GM19328 (cell line): ENCODE measurements at regions not wholly inside any gene's neighbourhood (a gene's known extent, or its start where the extent isn't known, plus 50 kb on each side); places are given as distances from the start of the nearest gene placed in this dataset.

Experiments
- ATAC-seq: cut with Tn5 transposase; IDR thresholded peaks from one replicate; pipeline ENCODE4 v1.9.1; 2021; ENCODE audit warnings: mild to moderate bottlenecking, moderate library complexity; ENCODE audit not compliant: unreplicated experiment

DNA sequence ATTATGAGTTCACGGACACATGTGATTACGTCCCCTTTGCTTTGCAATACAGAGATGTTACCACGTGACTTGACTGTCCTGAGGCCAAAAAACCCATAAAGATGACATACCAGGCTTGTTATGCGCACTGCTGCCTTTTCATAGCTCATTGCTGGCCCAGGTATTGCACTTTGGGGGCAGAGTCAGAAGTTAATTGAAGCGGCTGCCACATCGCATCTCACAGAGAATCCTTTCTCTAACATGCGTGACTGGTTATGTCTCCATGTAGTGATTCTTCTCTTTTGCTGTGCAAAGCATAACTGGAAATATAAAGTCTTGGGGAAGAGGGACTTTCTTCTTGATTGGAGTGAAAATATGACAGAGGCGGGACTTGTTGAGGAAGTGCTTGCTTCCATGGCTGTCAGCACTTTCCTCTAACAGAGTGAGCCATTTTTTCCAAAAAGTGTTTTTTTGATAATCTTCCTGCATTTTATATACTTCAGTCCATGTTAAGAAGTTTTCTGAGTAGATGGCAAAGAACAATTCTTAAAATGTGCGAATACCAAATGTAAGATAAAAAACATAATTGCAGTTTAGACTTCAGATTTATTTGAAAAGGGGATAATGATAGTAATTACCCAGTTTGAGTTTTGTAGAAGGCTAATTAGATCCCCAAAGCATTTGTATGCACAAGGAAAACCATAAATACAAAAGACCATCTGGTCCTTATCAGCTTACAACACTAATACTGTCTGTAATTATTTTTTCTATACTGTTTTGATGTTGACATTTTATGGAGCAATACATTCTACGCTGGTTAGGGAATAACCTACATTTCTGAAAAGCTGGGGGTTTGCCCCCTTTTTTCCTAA, 324.6 kb upstream of the MTNR1B start:
- no peak for ATAC-seq

DNA sequence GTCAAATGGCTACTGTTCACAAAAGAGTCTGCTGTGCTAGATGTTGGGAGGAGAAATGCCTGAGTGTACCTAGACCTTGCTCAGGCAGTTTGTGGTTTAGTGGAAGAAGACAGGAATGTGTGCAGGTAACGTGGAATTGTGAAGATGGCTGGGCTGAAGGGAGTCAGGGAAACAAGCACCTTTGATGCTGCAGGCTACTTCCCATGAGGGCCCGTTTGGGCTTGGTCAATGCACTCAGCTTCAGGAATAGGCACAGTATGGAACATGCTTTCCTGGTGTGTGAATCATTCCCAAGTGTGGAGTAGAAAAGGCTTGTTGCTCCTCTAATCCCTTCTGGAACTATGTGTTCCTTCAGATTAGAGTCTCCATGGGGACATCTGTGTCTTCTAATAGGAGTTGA, 318.3 kb upstream of the MTNR1B start:
- ATAC-seq, result no peak

DNA sequence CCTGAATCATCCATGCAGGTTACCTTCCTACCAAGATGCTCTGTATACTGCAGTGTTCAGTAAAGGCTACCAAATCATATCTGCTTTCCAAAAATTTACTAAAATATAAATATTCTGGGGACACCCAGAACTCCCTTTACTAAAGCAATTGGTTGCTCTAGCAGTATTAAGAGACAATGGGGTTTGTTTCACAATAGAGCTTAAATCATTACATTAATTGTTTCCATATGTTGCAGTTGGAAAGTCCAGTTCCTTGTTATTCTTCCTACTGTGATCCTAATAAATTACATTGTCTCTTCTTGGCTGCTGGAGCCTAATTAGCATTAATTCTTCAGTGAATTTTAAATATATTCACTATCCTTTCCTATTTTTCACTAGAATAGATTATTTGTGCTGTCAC, 316.0 kb upstream of the MTNR1B start:
- ATAC-seq, result no peak

DNA sequence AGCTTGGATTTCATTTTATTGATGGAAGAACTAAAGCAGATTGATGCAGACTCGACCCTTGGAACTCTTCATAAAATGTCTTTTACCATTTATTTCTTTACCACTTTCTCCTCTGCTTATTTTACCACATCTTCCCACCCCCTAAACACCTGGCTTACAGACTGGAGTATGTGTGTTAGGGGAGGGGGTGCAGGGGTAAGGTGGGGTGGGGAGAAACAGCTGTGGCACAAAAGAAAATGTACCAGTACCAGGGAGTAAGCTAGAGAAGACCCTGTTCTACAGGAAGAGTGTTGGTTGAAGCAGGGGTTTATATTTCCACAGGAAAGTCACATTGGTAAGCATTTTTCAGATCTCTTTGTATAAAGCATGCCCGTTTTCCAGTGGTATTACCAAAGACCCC, 312.7 kb upstream of the MTNR1B start:
- ATAC-seq, result no peak

DNA sequence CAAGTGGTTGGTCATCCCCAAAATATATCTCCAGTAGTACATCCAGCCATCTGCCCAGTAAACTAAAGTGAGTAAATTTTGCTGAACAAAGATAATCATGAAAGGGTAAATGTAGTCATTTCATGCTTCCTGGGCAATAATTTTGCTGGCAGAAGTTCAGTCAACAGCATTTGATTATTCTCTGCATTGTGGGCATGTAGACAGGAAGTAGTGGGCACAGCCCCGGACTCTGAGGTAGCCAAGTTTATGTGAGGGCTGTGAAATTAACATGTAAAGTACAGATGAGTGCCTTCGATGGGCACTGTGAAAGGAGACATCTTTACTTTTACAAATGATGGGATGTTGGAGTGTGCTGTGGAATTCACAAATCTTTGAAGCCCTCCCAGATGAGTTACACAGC, 312.2 kb upstream of the MTNR1B start:
- ATAC-seq, result no peak

DNA sequence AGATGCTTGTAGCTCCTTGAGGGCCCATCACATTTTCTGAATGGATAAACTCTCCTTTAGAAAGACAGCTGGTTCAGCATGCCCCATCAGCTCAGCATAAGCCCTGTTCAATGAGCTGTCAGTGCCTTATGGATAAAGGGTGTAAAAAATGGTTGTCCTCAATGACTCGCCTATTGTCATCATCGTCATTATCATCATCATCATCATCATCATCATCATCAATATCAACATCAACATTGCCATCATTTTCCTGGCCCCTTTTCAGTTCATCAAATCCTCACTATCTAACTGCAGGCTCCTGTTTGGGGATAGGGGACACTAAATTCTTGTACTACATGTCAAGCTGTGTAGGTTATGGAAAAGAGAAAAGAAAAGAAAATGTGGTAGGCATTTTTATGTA, 310.7 kb upstream of the MTNR1B start:
- ATAC-seq, result no peak

DNA sequence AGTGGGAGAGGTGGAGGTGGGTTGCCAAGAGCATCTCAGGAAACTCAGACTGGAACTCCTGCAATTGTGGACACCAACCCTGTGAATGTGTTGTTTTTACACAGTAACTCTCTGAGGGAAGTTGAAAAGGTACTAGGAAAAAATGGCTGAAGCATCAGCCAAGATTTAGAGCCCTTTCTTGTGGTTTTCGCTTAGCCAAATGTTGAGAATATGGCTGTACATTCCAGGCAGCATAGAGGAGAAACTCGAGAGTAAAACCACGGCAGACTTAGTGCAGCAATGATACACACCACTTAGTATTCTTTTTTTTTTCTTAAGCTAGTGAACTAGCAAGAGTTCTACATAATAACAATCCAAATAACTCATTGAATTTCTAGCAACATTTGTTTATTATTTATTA, 309.7 kb upstream of the MTNR1B start:
- ATAC-seq, result no peak

DNA sequence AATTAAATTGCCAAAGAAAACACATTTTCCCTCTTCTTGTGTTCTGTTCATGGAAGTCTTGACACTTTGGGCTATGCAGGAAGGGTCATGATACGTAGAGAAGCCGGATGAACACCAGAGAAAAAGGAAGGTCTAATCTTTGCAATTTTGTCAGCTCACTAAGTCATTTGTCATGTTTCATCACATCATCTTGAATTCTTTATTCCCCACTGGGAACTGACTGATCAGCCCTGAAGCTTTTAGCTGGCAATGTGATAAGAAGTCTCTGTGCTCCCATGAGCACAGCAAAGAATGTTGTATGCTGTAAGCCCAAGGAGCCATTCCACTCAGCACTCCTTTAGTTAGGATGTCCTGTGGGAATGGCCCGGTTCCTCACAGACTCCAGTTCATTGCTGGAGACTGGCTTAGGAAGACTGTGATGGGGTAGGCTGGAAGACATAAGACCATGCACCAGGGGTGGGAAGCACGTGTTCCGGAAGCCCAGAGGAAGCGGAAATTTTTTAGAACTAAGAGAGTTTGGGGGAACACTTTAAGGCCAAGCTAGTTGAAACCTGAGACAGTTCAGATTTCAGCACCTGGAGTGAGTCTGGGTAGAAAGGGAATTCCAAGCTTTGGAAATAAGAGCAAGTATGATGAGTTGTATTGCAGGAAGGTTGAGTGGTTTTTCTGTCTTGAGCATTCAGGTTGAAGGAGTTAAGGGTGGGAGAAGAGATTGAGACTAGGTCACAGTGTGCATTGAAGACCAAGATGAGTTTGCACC, 306.7 kb upstream of the MTNR1B start:
- ATAC-seq, result no peak

DNA sequence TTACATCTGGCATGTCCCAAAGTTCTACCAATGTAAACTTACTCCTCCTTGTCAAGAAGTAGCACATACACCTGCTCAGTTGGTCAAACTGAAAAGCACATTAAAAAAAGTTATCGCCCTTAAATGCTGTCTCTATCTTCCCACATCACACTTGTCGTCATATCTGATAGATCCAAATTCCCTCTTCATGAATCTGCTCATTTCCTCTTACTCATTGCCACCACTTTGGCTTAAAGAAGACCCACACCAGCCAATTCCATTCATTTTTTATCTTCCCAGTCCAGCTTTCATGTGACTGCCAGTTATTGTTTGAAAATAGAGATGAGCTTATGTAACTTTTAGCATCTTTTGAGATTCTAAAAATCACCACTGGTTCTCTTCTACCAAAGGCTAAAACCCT, 305.9 kb upstream of the MTNR1B start:
- no peak for ATAC-seq

DNA sequence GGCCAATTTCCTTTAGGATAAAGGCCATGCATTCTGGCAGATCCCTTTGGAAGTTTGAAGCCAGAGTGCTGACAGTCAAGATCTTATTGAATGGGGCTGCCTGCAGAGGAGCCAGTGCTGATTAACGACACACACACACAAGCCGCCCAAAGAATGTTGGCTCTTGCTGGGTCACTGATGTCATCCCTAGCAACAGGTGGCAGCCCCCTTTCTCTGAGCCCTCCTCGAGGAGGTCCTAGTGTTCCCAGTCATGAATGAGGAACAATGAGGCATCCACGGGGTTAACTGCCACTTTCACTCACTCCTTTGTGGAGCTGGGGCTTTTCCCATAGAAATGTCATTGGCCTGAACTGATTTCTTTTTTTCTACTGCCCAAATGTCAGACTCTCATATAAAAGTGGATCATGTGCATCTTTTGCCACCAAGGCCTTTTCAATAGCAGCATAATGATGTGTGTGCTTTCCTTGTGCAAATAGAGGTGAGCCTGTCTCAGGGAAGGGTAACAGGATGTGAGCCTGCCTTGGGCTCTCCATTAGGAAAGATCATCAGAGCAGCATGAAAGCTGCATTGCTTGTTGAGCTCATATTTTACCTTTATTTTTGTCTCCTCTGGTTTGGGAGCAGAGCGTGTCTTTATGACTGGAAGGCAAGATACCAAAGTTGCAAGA, 301.8 kb upstream of the MTNR1B start:
- ATAC-seq, result no peak

DNA sequence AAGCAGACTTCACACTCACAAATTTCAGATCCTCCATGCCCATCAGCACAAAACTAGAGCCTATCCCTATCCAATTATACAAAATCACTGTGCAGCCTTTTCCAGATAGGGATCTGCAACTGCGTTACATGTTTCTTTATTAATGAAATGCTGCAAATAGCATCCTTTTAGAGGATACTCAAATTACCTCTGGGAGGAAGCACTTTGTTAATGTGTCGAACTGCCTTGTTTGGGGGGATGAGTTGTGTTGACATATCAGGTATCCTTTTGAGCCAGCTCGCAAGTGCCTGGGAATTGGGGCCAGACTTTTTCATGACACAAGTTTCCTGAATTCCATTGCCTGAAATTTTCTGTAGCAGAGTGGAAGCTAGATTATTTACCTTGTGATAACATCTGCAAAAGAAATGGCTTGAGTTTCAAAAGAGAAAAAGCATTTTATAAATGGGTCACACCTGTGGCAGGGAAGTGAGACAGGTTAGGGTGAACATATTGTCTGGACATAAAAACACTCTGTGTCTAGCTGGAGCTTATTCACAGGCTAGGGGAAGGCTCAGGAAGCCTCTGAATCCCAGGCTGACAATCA, 299.1 kb upstream of the MTNR1B start:
- no peak for ATAC-seq

DNA sequence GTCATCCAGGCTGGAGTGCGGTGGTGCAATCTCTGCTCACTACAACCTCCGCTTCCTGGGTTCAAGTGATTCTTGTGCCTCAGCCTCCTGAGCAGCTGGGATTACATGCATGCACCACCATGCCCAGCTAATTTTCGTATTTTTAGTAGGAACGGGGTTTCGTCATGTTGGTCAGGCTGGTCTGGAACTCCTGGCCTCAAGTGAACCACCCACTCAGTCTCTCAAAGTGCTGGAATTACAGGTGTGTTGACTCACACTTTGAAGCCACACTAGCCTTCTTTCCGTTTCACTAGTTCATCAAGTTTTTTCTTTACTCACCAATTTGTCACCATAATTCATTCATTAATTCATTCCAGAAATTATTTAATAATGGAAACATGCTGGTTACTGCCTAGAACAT, 298.4 kb upstream of the MTNR1B start:
- no peak for ATAC-seq

DNA sequence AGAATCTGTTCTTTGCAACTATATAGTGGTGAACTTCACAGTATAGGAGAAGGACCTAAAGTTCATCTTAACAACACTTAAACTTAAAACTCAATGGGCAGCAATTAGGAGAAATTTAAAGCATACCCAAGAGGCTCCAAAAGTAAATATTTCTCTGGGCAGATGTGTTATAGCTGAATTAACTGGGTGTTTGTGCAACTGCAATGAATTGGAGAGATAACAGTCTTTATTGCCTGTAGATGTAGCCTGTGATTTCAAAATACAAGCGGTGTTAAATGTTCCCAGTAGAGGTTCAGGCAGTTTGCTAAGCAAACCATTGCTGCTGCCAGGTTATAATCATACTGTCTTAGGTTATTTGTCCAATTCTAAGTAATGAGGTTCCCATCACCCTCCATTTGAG, 294.1 kb upstream of the MTNR1B start:
- ATAC-seq, result no peak

DNA sequence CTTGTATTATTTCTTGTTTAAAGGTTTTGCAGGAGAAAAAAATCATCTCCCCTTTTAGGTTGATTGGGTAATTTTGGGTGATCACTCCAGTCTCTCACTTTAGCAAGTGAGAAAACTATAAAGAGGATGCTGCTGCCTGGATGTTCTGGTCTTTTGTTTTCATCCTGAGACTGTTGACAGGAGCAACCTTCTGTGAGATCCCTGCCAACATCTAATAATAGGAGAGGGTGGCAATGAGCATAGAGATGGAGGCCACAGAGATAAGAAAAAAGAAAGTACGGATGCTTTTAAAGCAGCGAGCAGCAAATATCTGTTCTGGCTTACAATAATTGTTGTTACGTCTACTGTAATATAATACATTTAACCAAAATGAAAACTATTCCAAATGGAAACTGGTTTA, 293.6 kb upstream of the MTNR1B start:
- ATAC-seq, result no peak

DNA sequence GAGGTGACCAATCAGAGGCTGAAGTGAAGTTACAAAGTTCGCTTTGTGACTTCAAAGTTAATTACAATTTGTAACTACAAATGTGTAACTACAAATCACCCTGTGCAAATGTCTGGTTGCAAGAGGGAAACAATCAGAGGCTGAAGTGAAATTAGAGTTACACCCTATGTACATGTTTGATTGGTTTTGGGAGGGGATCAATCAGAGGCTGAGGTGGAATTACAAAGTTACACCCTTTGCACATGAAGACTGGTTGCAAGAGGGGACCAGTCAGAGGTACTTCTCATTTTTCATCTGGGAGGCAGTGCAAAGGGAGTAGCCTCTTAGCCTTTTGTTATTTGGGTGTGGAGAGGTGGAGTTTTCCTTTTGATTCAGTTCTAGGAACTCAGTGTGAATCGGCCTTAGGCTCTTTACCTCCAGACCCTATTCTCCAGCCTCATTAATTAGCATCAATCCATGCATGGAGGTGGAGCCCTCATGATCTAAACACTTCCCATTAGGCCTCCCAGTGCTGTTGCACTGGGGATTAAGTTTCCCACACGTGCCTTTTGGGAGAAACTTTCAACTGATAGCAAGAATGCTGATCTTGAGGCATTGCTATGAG, 291.3 kb upstream of the MTNR1B start:
- ATAC-seq, result no peak

DNA sequence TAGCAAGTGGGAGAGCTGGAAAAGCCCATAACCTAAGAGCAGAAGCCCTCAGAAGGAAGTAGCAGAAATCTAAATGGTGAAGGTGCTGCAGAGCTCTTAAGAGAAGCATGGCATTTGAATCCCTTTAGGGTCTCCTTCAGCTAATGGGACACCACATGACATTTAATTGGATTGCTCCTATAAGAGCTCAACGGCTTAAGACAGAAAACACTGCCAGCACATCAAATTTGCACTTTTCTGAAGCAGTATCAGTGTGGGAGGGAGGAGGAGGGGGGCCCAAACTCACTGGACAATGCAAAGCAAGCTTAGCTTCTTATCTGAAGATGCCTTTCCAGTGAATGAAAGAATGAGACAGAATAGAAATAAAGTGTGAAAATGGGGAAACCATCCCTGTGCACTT, 287.9 kb upstream of the MTNR1B start:
- no peak for ATAC-seq

DNA sequence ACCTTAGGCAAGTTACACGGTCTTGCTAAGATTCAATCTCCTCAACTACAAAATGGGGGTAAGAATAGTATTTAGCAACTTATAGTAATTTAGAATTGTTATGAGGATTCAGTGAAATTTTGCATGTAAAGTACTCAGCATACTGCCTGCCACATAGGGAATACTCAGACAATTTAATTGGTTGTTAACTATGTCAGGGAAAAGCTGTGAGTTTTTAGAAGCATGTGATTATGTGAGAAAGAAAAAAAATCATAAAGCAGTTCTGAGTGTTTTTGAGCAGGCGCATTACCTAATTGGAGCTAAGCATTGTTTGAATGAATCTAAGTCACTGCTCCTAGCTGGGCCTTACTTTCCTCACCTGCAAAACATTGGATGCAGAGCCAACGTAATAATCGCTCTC, 287.3 kb upstream of the MTNR1B start:
- ATAC-seq, result no peak

DNA sequence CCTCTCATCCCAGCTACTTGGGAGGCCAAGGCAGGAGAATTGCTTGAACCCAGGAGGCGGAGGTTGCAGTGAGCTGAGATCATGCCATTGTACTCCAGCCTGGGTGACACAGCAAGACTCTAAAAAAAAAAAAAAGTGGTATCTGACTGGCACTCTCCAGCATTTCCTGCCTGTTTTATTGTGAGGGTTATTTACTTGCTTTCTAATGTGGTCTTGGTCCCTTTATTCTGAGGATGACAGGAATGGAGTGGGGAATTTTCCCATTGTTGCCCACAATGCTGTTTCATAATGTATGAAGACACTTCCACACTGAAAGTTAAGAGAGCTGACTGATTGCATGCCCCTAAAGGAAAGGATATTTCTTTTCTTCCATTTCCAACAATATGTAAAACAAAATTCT, 286.5 kb upstream of the MTNR1B start:
- no peak for ATAC-seq

DNA sequence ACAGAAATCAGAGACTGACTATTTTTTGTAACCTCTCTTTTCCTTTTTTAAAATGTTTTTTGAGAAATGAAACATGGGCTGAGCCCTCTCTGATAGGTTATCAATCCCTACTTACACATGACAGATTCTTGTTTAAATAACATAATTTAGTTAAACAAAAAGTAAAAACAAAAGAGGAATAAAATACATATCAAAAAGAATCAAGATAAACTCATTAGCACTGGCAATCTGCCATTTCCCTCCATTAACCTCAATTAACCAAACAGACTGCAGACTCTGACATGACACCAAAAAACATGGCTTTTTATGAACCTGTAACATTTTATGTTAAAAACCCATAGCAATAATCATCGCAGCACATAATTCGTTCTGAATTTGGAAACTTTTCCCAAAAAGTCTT, 284.4 kb upstream of the MTNR1B start:
- no peak for ATAC-seq

DNA sequence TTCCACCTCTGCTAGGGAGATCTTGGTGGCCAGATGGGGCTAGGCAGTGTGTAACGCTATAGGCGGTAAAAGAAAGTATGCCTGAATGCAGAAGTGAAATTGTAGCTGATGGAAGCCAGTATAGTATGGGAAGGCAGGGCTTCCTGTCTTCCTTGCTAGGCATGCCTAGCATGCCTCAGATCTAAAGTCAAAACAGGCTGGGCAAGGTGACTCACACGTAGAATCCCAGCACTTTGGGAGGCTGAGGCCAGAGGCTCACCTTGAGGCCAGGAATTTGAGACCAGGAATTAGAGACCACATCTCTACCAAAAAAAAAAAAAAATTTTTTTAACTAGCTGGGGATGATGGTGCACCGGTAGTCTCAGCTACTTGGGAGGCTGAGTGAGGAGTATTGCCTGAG, 281.7 kb upstream of the MTNR1B start:
- ATAC-seq, result no peak

DNA sequence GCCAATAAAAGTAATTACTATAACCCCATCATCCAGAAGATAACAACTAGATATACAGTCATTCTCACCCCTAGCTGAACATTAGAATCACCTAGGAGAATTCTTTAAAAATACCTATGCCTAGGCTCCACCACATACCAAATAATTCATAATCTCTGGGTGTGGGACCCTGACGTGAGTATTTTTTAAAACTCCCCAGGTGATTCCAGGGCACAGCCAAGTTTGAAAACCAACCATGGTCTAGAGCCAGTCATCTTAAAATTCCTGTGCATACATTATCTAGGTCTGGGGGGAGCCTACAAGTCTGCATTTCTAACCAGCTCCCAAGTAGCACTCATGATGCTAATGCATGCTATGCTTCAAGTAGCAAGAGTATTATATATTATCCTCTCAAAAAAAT, 281.0 kb upstream of the MTNR1B start:
- no peak for ATAC-seq
